Lung (tissue), 11 donors: ENCODE measurements at regions not wholly inside any gene's neighbourhood (a gene's known extent, or its start where the extent isn't known, plus 50 kb on each side); places are given as distances from the start of the nearest gene placed in this dataset.

Source experiments
- ATAC-seq: fragments of 200-7000 bp; cut with Tn5 transposase; one replicate; pipeline ENCODE4 v1.9.1; 2020; ENCODE audit warnings: moderate number of reproducible peaks; ENCODE audit not compliant: insufficient read depth, low FRiP score
- DNase-seq, 3 donors: peaks; one replicate each; pipeline ENCODE4 v3.0.0-alpha.2; 2013 to 2017
- H3K27ac ChIP-seq, 2 donors: one replicate each; pipeline ENCODE4 v1.5.1; 2013; ENCODE audit warnings: mild to moderate bottlenecking in 2 of 2, moderate library complexity in 2 of 2, control low read depth in 1 of 2, inconsistent platforms in 1 of 2, low read depth in 1 of 2, low read length in 1 of 2
- H3K27me3 ChIP-seq, 3 donors: one replicate each; pipeline ENCODE4 v1.5.1; 2013; ENCODE audit warnings: low read length in 2 of 3; ENCODE audit not compliant: control insufficient read depth in 3 of 3, insufficient read depth in 3 of 3
- H3K36me3 ChIP-seq, 4 donors: one replicate each; pipeline ENCODE4 v1.5.1; 2013; ENCODE audit warnings: low read length in 4 of 4, mild to moderate bottlenecking in 1 of 4, moderate library complexity in 1 of 4; ENCODE audit not compliant: control insufficient read depth in 4 of 4, insufficient read depth in 4 of 4
- H3K4me1 ChIP-seq, 5 donors: one replicate each; pipeline ENCODE4 v1.5.1; 2013; ENCODE audit warnings: low read length in 5 of 5, mild to moderate bottlenecking in 2 of 5, moderate library complexity in 1 of 5; ENCODE audit not compliant: control insufficient read depth in 5 of 5, insufficient read depth in 5 of 5
- H3K4me3 ChIP-seq: one replicate; pipeline ENCODE4 v1.5.1; 2013; ENCODE audit warnings: mild to moderate bottlenecking, control low read depth, moderate library complexity
- H3K9ac ChIP-seq, 2 donors: one replicate each; pipeline ENCODE4 v1.5.1; 2013; ENCODE audit warnings: low read length in 2 of 2, control low read depth in 1 of 2; ENCODE audit not compliant: insufficient read depth in 1 of 2
- H3K9me3 ChIP-seq, 4 donors: one replicate each; pipeline ENCODE4 v1.5.1; 2013; ENCODE audit warnings: low read length in 3 of 4, mild to moderate bottlenecking in 1 of 4, moderate library complexity in 1 of 4; ENCODE audit not compliant: control insufficient read depth in 4 of 4, insufficient read depth in 3 of 4
- CTCF ChIP-seq: IDR thresholded peaks from 2 replicates; pipeline ENCODE4 v1.5.1; 2012; ENCODE audit warnings: mild to moderate bottlenecking; ENCODE audit errors: control extremely low read depth, extremely low read depth
- WGBS, 2 donors: extraction: QIAGEN DNeasy Blood & Tissue Kit; methylation state at CpG; one replicate each; pipeline ENCODE4 v1.1.7; 2013; 5-methylcytosine and 5-hydroxymethylcytosine counted together
- donor health status: control.
- donor health status: control.
- donor health status: Bipolar disorder and iron deficiency.
- donor health status: healthy.
- donor health status: DM: yes; HTN: yes; CAD: no.

GRCh38 chr13:59157181-59157580 lies 1006.5 kb downstream of the DIAPH3 start:
- H3K9me3 ChIP-seq, result no peaks in the 10 kb centered on the region
- no peak overlapping the region for H3K4me3 ChIP-seq
- no peaks in the 10 kb centered on the region for H3K4me1 ChIP-seq
- H3K27ac ChIP-seq, result no peak overlapping the region
- H3K36me3 ChIP-seq, result no peaks in the 10 kb centered on the region
- no peak for TF ChIP-seq CTCF
- H3K27me3 ChIP-seq, result no peaks in the 10 kb centered on the region
- no peak for ATAC-seq
- no peak overlapping the region for H3K9ac ChIP-seq
- no peak for DNase-seq
- 75 to 79% methylated on average over 3 of the region's 3 CpGs for WGBS, 2 donors

GRCh38 chr13:59166174-59166573 lies 997.6 kb downstream of the DIAPH3 start:
- no peak for TF ChIP-seq CTCF
- no peak overlapping the region for H3K4me3 ChIP-seq
- no peak overlapping the region for H3K27ac ChIP-seq
- no peaks in the 10 kb centered on the region for H3K36me3 ChIP-seq
- no peak for DNase-seq
- no peak overlapping the region for H3K9ac ChIP-seq
- H3K27me3 ChIP-seq, result no peaks in the 10 kb centered on the region
- no peak for ATAC-seq
- H3K4me1 ChIP-seq, result no peaks in the 10 kb centered on the region
- H3K9me3 ChIP-seq, result peaks cover 0 to 4% (median under 1%) of the 10 kb centered on the region in 4 donors

GRCh38 chr13:59172076-59172475 lies 991.7 kb downstream of the DIAPH3 start:
- DNase-seq, result no peak
- 67 to 77% methylated on average over 4 of the region's 4 CpGs for WGBS, 2 donors
- no peak for ATAC-seq
- Histone ChIP-seq H3K36me3 (no peaks in the 10 kb centered on the region), H3K4me1 (no peaks in the 10 kb centered on the region), H3K9me3 (no peaks in the 10 kb centered on the region), H3K9ac (no peak overlapping the region), H3K27ac (no peak overlapping the region), H3K4me3 (no peak overlapping the region), H3K27me3 (no peaks in the 10 kb centered on the region)
- TF ChIP-seq CTCF, result no peak

GRCh38 chr13:59176775-59177174 lies 987.0 kb downstream of the DIAPH3 start:
- H3K9me3 ChIP-seq, result no peaks in the 10 kb centered on the region
- no peak overlapping the region for H3K4me3 ChIP-seq
- TF ChIP-seq CTCF, result no peak
- DNase-seq (no peak), ATAC-seq (no peak)
- H3K9ac ChIP-seq, result no peak overlapping the region
- H3K4me1 ChIP-seq, result no peaks in the 10 kb centered on the region
- WGBS, 2 donors, result 91 to 92% methylated on average over 3 of the region's 3 CpGs
- no peak overlapping the region for H3K27ac ChIP-seq
- no peaks in the 10 kb centered on the region for H3K36me3 ChIP-seq
- no peaks in the 10 kb centered on the region for H3K27me3 ChIP-seq
